GM12875 (cell line): ENCODE measurements at regions not wholly inside any gene's neighbourhood (a gene's known extent, or its start where the extent isn't known, plus 50 kb on each side); places are given as distances from the start of the nearest gene placed in this dataset.

Source experiments
- H3K4me3 ChIP-seq: one replicate; pipeline ENCODE4 v1.5.1; 2011; ENCODE audit warnings: low read depth, low read length, control low read depth
- CTCF ChIP-seq: IDR thresholded peaks from 2 replicates; pipeline ENCODE4 v1.5.1; 2011; ENCODE audit warnings: low read depth, mild to moderate bottlenecking, control low read depth, inconsistent platforms, low read length, moderate library complexity, borderline replicate concordance; ENCODE audit not compliant: insufficient read depth

DNA sequence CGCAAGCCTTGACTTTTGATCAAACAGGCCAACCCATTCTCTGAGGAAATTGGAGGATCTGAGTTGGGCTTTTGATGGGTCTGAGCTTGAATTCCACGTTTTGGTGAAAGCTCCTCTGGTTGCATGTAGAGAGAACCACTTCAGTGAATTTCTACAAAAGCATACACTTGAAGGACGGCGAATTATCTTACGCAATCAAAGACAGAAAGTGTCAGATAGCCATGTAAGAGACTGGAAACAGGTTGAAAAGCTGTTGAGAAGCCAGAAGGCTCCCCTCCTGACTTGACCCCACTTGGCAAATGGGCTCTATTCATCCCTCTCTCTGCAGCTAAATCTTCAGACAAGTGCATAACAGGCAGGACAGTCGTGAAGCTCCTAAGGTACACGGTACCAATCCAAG is 809.1 kb downstream of the BCL11B start:
- TF ChIP-seq CTCF = no peak
- H3K4me3 ChIP-seq = no peak overlapping the region

- TF ChIP-seq CTCF = no peak
These were observed 805.2 kb downstream of the BCL11B start for GRCh38 chr14:98466807-98467206.

GRCh38 chr14:98470663-98471062 is 801.3 kb downstream of the BCL11B start:
- no peak for TF ChIP-seq CTCF
- H3K4me3 ChIP-seq = no peak overlapping the region

More at GRCh38 chr14:98466807-98467206, 805.2 kb downstream of the BCL11B start:
- H3K4me3 ChIP-seq = no peak overlapping the region

- no peak overlapping the region for H3K4me3 ChIP-seq
These were observed 797.1 kb downstream of the BCL11B start for GRCh38 chr14:98474900-98475299.

GRCh38 chr14:98477935-98478334 is 794.1 kb downstream of the BCL11B start:
- H3K4me3 ChIP-seq = no peak overlapping the region
- no peak for TF ChIP-seq CTCF

More at GRCh38 chr14:98474900-98475299, 797.1 kb downstream of the BCL11B start:
- TF ChIP-seq CTCF = no peak

GRCh38 chr14:98489115-98489514 is 782.9 kb downstream of the BCL11B start:
- no peak for TF ChIP-seq CTCF
- no peak overlapping the region for H3K4me3 ChIP-seq

GRCh38 chr14:98494582-98494981 is 777.4 kb downstream of the BCL11B start:
- no peak for TF ChIP-seq CTCF

More at GRCh38 chr14:98494582-98494981, 777.4 kb downstream of the BCL11B start:
- H3K4me3 ChIP-seq = no peak overlapping the region
